GM19239 (cell line): ENCODE measurements at regions not wholly inside any gene's neighbourhood (a gene's known extent, or its start where the extent isn't known, plus 50 kb on each side); places are given as distances from the start of the nearest gene placed in this dataset.
"Not testable (repeated sequence)": the region's sequence is repeated elsewhere in the genome, so short reads cannot be mapped to it uniquely, and the experiment has no call there.

ENCODE experiments used
- DNase-seq: peaks from one replicate; pipeline ENCODE4 v3.0.0; 2011; ENCODE audit warnings: low spot score; ENCODE audit not compliant: insufficient read length
- FAIRE-seq: peaks from 2 replicates; lab custom pipeline; 2011; peaks lifted over from hg19 to GRCh38; lab: Jason Lieb, UNC

DNA sequence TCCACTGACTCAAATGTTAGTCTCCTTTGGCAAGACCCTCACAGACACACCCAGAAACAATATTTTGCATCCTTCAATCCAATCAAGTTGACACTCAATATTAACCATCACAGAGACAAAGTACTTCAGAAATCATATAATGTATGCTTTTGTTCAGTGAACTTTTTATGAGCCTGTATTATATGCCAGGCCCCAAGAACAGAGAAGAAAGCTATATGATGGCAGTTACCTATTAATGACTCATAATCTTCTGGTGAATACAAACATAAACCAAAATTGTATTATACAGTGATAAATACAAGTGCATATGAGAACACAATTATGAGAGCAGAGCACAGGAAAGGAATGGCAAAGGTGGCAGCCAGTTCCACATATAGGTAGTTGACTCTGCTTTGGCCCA is 852.0 kb upstream of the EPHA5 start:
- no peak for DNase-seq
- no peak for FAIRE-seq

GRCh38 chr4:66516940-66517339 is 846.7 kb upstream of the EPHA5 start:
- no peak for FAIRE-seq
- DNase-seq: no peak

DNA sequence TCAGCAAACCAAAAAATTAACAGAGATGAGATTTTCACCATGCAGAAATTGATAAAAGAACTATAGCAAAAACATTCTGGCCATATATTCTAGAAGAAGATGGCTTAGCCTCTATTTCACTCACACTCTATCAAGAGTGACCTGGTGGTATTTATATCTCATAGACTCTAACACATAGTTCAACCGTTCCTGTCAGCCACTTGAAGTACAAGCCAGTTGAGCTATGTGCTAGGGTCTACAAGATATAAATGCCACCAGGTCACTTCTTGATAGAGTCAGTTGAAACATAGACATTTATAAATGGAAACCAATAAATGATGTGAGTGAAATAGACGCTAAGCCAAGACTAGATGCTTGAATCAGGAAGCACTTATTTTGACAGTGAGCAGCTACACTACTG is 836.7 kb upstream of the EPHA5 start:
- DNase-seq (no peak), FAIRE-seq (no peak)

DNA sequence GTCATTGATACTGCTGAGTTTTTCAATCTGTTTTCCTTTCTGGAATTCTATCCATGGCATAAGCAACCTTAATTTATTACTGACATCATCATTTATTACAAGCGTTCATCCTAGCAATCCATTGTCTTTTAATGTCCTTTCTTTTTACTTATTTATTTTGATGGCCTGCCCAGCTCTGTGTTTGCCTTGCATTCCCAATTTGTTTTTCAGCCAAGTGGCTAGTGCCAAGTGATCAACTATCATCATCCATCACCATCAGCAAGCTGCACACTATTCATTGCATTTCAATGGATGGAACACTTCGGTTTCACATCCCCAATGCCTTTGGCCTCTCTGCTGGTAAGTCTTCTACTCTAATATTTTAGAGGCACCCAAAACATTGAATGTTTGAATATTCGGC is 831.7 kb upstream of the EPHA5 start:
- FAIRE-seq (no peak), DNase-seq (no peak)

GRCh38 chr4:66490729-66491128 is 820.4 kb upstream of the EPHA5 start:
- FAIRE-seq (no peak), DNase-seq (no peak)

GRCh38 chr4:66489783-66490452 is 819.6 kb upstream of the EPHA5 start:
- no peak for DNase-seq
- no peak for FAIRE-seq

- FAIRE-seq (no peak), DNase-seq (no peak)
These were observed 819.1 kb upstream of the EPHA5 start for GRCh38 chr4:66489370-66489769.

DNA sequence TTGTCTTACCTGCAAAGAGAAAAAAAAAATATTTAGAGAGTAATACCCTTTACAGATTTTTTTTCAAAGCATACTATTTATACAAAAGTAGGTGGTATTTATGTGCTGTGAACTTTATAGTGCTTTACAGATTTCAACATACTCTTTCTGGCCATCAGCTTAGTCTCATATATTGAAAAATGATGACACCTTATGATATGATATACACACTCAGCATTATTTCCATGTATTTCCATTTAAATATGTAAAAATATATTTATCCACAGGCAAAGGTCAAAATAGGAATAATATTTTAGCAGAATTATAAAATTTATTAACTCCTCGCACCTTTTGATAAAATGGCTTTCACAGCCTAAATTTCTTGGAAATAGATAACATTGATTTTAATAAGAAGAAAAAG is 815.8 kb upstream of the EPHA5 start:
- DNase-seq (no peak), FAIRE-seq (no peak)

DNA sequence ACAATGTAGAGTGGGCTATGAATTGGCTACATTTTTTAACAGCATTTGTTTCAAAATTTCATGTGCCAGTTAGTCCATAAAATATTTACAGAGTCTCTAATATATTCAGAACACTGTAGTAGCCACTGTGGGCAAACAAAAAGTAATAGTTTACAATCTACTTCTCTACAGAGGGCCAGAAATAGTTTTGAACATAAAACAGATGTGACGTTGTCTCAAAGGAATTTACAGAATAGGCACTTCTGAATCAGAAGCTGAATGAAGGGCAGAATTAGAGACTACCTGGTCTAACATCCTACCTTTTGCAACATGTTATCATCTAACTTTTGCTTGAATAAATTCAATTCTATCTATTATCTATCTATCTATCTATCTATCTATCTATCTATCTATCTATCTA is 811.9 kb upstream of the EPHA5 start:
- DNase-seq (no peak), FAIRE-seq (no peak)

DNA sequence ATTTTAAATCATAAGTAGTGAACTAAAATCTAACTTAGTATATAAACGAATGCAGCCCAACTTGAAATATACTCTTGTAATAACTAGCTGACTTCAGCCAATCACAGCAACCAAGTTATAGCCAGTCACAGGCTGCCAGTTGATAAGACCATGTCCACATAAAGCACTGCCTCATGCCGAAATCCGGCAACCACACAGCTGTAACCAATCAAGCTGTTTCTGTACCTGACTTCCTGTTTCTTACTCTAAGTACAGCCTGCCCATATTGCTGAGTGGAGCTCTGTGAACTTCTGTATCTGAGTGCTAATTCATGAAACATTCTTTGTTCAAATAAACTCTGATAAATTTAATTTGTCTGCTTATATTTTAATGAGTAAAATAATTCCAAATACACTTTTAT is 805.3 kb upstream of the EPHA5 start:
- DNase-seq: no peak
- no peak for FAIRE-seq

DNA sequence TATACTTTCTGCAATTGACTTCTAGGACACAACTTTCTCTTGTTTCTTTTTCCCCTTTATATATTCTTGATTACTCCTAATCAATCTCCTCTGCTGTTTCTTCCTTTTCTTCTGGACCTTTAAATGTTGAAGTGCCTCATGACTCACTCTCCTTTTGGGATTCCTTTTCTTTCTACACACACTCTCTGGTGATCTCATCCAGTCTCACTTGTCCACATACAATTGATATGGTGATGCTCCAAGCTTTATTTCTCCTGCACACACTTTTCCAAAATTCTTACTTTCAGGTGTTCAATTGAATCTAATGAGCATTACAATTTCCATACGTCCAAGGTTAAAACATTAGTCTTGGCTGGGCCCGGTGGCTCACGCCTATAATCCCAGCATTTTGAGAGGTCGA is 794.8 kb upstream of the EPHA5 start:
- DNase-seq: no peak
- no peak for FAIRE-seq

- not testable (repeated sequence) for DNase-seq, FAIRE-seq
These were observed 792.6 kb upstream of the EPHA5 start for GRCh38 chr4:66462890-66463289.

GRCh38 chr4:66451741-66452140 is 781.5 kb upstream of the EPHA5 start:
- FAIRE-seq (no peak), DNase-seq (no peak)

- FAIRE-seq: no peak
- no peak for DNase-seq
These were observed 772.7 kb upstream of the EPHA5 start for GRCh38 chr4:66443008-66443407.

GRCh38 chr4:66439508-66439907 is 769.2 kb upstream of the EPHA5 start:
- FAIRE-seq (no peak), DNase-seq (no peak)

DNA sequence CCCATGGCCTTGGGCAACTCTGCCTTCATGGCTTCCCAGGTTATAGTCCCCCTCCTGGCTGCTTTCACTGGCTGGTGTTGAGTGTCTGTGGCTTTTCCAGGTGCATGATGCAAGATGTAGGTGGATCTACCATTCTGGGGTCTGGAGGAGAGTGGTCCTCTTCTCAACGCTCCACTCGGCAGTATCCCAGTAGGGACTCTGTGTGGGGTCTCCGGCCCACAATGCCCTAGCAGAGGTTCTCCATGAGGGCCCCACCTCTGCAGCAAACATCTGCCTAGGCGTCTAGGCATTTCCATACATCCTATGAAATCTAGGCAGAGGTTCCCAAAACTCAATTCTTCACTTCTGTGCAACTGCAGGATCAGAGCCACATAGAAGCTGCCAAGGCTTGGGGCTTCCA is 763.4 kb upstream of the EPHA5 start:
- DNase-seq (no peak), FAIRE-seq (no peak)

DNA sequence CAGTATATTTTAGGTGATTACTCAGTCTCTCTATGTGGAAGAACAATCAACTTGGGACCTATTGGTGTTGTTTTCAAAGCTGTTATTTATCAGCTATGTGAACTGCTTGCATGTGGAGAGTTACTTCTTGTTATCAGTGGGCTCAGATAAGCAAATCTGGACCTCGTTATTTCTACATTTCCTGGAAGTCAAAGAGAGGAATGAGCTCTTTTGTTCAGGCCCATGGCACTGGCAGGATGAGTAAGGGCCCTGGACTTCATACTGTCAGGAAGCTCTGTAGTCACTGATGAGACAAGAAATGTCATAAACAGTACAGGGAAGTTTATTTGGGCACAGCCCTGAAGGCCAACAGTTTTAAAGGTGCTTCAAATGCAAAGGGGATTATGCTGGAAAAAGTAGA is 760.6 kb upstream of the EPHA5 start:
- FAIRE-seq: no peak
- no peak for DNase-seq

DNA sequence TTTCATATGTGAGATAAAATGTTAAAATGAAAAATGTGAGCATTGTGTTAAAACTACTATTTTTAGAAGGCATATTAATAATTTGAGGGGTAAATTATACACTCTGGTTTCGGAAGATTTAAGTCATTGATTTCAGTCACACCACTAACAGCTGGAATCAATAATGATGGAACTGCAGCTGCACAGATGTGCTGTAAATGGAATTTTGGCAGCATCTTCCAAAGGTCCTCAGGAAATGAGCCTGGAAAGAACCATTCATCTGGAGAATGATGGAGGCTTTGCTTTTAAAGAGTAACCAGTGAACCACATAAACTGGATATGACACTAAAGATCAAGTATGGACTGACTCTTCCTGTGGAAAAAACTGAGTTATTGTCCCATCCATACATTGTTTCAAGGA is 759.0 kb upstream of the EPHA5 start:
- DNase-seq (no peak), FAIRE-seq (no peak)

GRCh38 chr4:66416425-66416824 is 746.1 kb upstream of the EPHA5 start:
- DNase-seq (no peak), FAIRE-seq (no peak)

DNA sequence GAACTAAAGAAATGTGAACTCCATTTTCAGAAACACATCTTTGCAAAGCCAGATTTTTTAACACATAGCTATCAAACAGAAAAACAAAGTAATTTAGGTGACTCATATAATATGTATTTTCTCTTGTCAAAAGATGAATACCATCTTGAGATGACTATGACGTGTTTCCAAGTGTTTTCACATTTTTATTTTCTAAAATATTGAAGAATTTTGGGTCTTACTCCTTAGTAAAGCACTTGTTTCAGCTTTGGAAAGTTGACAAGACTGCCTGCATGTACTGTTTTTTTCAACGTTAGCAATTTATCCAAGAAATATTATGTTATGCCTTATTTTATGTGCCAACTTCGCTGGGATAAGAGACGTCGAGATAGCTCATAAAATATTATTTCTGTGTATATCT is 733.9 kb upstream of the EPHA5 start:
- no peak for DNase-seq
- no peak for FAIRE-seq

DNA sequence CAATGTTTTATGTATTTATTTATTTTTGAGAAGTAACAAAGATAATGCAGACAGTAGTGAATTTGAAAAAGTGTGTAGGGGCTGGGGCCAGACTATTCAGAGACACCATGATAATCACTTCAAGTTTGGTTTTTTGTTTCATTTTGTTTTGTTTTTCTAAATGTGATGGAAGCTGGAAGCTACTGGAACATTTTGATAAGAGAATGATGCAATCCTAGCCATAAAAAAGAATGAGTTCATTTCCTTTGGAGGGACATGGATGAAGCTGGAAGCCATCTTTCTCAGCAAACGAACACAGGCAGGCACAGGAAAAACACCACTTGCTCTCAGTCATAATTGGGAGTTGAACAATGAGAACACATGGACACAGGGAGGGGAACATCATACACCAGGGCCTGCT is 706.6 kb upstream of the EPHA5 start:
- no peak for DNase-seq
- FAIRE-seq: no peak

DNA sequence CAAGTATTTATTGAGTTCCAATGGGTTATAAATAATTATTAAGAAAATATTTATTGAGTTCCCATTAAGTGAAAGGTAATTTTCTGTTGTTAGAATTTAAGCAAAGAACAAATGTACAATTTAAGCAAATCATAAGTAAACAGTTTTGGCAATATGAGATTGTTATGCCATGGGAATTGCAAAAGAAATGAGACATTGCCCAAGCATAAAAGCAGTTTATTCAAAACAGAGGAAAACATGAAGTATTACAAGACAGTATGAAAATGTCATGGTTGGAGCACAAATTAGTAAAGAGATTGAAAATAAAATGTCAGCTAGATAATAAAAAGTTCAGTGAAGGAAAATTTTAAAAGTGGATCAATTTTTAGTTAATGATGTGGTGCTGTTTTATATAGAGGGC is 706.1 kb upstream of the EPHA5 start:
- no peak for FAIRE-seq
- no peak for DNase-seq

GRCh38 chr4:66373268-66373667 is 703.0 kb upstream of the EPHA5 start:
- FAIRE-seq (no peak), DNase-seq (no peak)
